Hepatocyte (in vitro differentiated cells): ENCODE measurements at regions not wholly inside any gene's neighbourhood (a gene's known extent, or its start where the extent isn't known, plus 50 kb on each side); places are given as distances from the start of the nearest gene placed in this dataset.

Source experiments
- CTCF ChIP-seq: fragments of 200-600 bp; sonication (generic); IDR thresholded peaks from 2 replicates; pipeline ENCODE4 v1.5.1; 2016; ENCODE audit warnings: antibody characterized with exemption, mild to moderate bottlenecking; ENCODE audit not compliant: poor library complexity
- EZH2 ChIP-seq: fragments of 200-600 bp; sonication (generic); IDR thresholded peaks from 2 replicates; pipeline ENCODE4 v1.6.1; 2016; ENCODE audit warnings: antibody characterized with exemption, mild to moderate bottlenecking, borderline replicate concordance

- TF ChIP-seq CTCF = no peak
- TF ChIP-seq EZH2 = no peak
Measured at GRCh38 chrX:45524805-45525204, 324.1 kb upstream of the DIPK2B start.
